Caco-2 (cell line): ENCODE measurements at regions not wholly inside any gene's neighbourhood (a gene's known extent, or its start where the extent isn't known, plus 50 kb on each side); places are given as distances from the start of the nearest gene placed in this dataset.

Source experiments
- BruUV-seq: library from RNA; stranded (reverse); fragments of 400-500 nt; replicated peaks from 2 replicates; lab custom pipeline; 2021; lab: Mats Ljungman, UMichigan
- CTCF ChIA-PET: fragments of 300-600 bp; sonication (Branson Sonifier 250); formaldehyde crosslinking; loops from one replicate; lab custom pipeline; 2022; ENCODE audit warnings: antibody characterized with exemption; lab: Charles Lee
- POLR2A ChIA-PET: fragments of 300-600 bp; sonication (Branson Sonifier 250); formaldehyde crosslinking; loops from one replicate; lab custom pipeline; 2022; ENCODE audit warnings: antibody characterized with exemption; lab: Charles Lee
- DNase-seq, 2 experiments: peaks; one replicate each; pipeline versions ENCODE4 v3.0.0 to v3.0.0-alpha.2; 2020 to 2022
- H3K27me3 ChIP-seq: replicated peaks from 2 replicates; pipeline ENCODE4 v1.6.0; 2011; ENCODE audit warnings: low read length; ENCODE audit not compliant: control insufficient read depth, insufficient read depth
- H3K36me3 ChIP-seq: 2 replicates; pipeline ENCODE4 v1.5.1; 2011; ENCODE audit warnings: low read length; ENCODE audit not compliant: control insufficient read depth, insufficient read depth
- H3K4me1 ChIP-seq: fragments of 250-450 bp; sonication (Bioruptor Pico); 2 replicates; pipeline ENCODE4 v1.5.1; 2020; ENCODE audit warnings: mild to moderate bottlenecking
- H3K4me3 ChIP-seq: 2 replicates; pipeline ENCODE4 v1.5.1; 2011; ENCODE audit warnings: low read depth, mild to moderate bottlenecking, control low read depth, low read length
- H3K9me3 ChIP-seq: fragments of 250-450 bp; sonication (Bioruptor Pico); 2 replicates; pipeline ENCODE4 v1.5.1; 2020; ENCODE audit warnings: mild to moderate bottlenecking, moderate library complexity
- H3K27ac Mint-ChIP-seq: one replicate; pipeline ENCODE4 v1.8.0; 2022; ENCODE audit warnings: mixed read lengths; ENCODE audit not compliant: unreplicated experiment
- H3K27me3 Mint-ChIP-seq: one replicate; pipeline ENCODE4 v1.8.0; 2022; ENCODE audit warnings: mixed read lengths; ENCODE audit not compliant: insufficient read depth, unreplicated experiment
- H3K36me3 Mint-ChIP-seq: one replicate; pipeline ENCODE4 v1.8.0; 2022; ENCODE audit warnings: mild to moderate bottlenecking, mixed read lengths; ENCODE audit not compliant: insufficient read depth, unreplicated experiment
- H3K4me1 Mint-ChIP-seq: one replicate; pipeline ENCODE4 v1.8.0; 2022; ENCODE audit warnings: low read depth, mixed read lengths; ENCODE audit not compliant: unreplicated experiment
- H3K4me3 Mint-ChIP-seq: one replicate; pipeline ENCODE4 v1.8.0; 2022; ENCODE audit warnings: mild to moderate bottlenecking, moderate library complexity, mixed read lengths; ENCODE audit not compliant: unreplicated experiment
- H3K9me3 Mint-ChIP-seq: one replicate; pipeline ENCODE4 v1.8.0; 2022; ENCODE audit warnings: mixed read lengths; ENCODE audit not compliant: unreplicated experiment
- intact Hi-C: fragments of 100-400 bp; cut with micrococcal nuclease; formaldehyde crosslinking; loops from one replicate; pipeline ENCODE4 v1.10.0; 2022; ENCODE audit not compliant: unreplicated experiment
- TF ChIP-seq, protein P1 (sequence below), 2 experiments: fragments of 200-600 bp in 1 of 2; IDR thresholded peaks; 1 replicate in 1 of 2; 2 replicates in 1 of 2; pipeline versions ENCODE4 v1.5.1 to v1.8.0; 2011 to 2022; ENCODE audit warnings: antibody characterized with exemption in 1 of 2, control low read depth in 1 of 2, inconsistent platforms in 1 of 2, low read depth in 1 of 2, low read length in 1 of 2, mild to moderate bottlenecking in 1 of 2, moderate library complexity in 1 of 2; ENCODE audit not compliant: insufficient read depth in 1 of 2, severe bottlenecking in 1 of 2, unreplicated experiment in 1 of 2

DNA sequence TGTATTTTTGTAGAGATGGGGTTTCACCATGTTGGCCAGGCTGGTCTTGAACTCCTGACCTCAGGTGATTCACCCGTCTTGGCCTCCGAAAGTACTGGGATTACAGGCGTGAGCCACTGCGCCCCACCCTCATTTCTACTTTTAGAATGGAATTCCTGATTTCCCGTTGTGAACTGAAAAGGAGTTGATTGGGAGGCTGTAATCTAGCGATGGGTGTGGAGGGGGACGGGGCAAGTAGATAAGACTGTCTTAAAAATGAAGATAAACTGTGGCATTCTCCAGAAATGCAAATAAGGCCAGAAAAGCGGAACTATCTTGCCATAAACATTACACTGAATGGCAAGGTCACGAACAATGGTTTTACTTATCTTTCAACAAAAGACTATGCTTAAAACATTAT lies 135.4 kb downstream of the TRIB2 start:
- BruUV-seq, result no TSS peak
- intact Hi-C loops, result no loop called here
- peaks cover 3% of the 10 kb centered on the region; the same call in 1 of the 2 replicates for H3K9me3 ChIP-seq
- ChIA-PET CTCF (no interaction called here), POLR2A (no interaction called here)
- H3K4me3 Mint-ChIP-seq, result no peak overlapping the region
- no peaks in the 10 kb centered on the region for H3K27me3 ChIP-seq
- H3K4me1 ChIP-seq, result no peaks in the 10 kb centered on the region
- H3K4me1 Mint-ChIP-seq, result no peaks in the 10 kb centered on the region
- no peaks in the 10 kb centered on the region for H3K36me3 ChIP-seq
- no peak for DNase-seq
- H3K4me3 ChIP-seq, result no peak overlapping the region
- no peaks in the 10 kb centered on the region for H3K36me3 Mint-ChIP-seq
- peaks cover 7% of the 10 kb centered on the region for H3K9me3 Mint-ChIP-seq
- no peak overlapping the region for H3K27ac Mint-ChIP-seq
- H3K27me3 Mint-ChIP-seq, result peaks cover 6% of the 10 kb centered on the region
- TF ChIP-seq, protein P1, sequence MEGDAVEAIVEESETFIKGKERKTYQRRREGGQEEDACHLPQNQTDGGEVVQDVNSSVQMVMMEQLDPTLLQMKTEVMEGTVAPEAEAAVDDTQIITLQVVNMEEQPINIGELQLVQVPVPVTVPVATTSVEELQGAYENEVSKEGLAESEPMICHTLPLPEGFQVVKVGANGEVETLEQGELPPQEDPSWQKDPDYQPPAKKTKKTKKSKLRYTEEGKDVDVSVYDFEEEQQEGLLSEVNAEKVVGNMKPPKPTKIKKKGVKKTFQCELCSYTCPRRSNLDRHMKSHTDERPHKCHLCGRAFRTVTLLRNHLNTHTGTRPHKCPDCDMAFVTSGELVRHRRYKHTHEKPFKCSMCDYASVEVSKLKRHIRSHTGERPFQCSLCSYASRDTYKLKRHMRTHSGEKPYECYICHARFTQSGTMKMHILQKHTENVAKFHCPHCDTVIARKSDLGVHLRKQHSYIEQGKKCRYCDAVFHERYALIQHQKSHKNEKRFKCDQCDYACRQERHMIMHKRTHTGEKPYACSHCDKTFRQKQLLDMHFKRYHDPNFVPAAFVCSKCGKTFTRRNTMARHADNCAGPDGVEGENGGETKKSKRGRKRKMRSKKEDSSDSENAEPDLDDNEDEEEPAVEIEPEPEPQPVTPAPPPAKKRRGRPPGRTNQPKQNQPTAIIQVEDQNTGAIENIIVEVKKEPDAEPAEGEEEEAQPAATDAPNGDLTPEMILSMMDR (IDR thresholded peaks at IDR 0.05; ENCODE audit: insufficient read depth in 1 of 2, low read depth in 1 of 2, low read length in 1 of 2, severe bottlenecking in 1 of 2, unreplicated experiment in 1 of 2), result no peak

DNA sequence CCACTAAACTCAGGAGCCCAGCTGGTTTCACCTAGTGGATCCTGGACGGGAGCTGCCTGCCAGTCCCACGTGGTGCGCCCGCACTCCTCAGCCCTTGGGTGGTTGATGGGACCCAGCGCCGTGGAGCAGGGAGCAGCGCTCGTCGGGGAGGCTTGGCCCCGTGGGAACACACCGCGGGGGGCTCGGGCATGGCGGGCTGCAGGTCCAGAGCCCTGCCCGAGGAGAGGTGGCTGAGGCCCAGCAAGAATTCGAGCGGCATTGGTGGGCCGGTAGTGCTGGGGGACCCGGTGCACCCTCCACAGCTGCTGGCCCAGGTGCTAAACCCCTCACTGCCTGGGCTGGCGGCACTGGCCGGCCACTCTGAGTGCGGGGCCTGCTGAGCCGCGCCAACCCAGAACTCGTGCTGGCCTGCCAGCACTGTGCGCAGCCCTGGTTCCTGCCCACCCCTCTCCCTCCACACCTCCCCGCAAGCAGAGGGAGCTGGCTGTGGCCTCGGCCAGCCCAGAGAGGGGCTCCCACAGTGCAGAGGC lies 137.3 kb downstream of the TRIB2 start:
- peaks cover 3% of the 10 kb centered on the region; the same call in 1 of the 2 replicates for H3K9me3 ChIP-seq

DNA sequence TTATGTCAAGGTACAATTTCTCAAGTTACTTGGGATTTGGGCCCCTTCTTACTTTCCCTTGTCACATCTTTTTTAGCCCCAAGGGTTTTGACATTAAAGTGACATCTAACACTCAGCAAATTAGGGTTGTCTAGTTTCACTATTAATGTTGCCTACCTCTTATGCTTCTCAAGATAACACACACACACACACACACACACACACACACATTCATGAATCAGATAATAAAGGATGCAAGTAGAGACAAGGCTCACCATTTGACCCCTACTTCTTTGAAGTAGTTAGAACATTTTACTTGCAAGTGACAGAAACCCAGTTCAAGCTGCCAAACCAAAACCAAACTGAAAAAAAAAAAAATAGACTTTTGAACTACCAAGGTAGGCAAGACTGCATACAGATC lies 138.8 kb downstream of the TRIB2 start:
- CTCF ChIA-PET, result no interaction called here
- DNase-seq, result no peak
- BruUV-seq, result no TSS peak
- Histone ChIP-seq H3K4me1 (no peaks in the 10 kb centered on the region), H3K4me3 (no peak overlapping the region), H3K27me3 (no peaks in the 10 kb centered on the region), H3K9me3 (peaks cover 3% of the 10 kb centered on the region; the same call in 1 of the 2 replicates), H3K36me3 (no peaks in the 10 kb centered on the region)
- Mint-ChIP-seq H3K36me3 (no peaks in the 10 kb centered on the region), H3K27me3 (no peaks in the 10 kb centered on the region), H3K27ac (no peak overlapping the region), H3K4me1 (no peaks in the 10 kb centered on the region), H3K4me3 (no peak overlapping the region), H3K9me3 (peaks cover 6% of the 10 kb centered on the region)
- intact Hi-C loops, result no loop called here
- TF ChIP-seq, protein P1 (IDR thresholded peaks at IDR 0.05; ENCODE audit: insufficient read depth in 1 of 2, low read depth in 1 of 2, low read length in 1 of 2, severe bottlenecking in 1 of 2, unreplicated experiment in 1 of 2), result no peak
- POLR2A ChIA-PET, result no interaction called here

More for the DNA sequence above, 137.3 kb downstream of the TRIB2 start:
- no peak for DNase-seq
- BruUV-seq, result no TSS peak
- H3K27me3 Mint-ChIP-seq, result peaks cover 6% of the 10 kb centered on the region
- H3K4me1 ChIP-seq, result no peaks in the 10 kb centered on the region
- intact Hi-C loops, result no loop called here
- no peaks in the 10 kb centered on the region for H3K27me3 ChIP-seq
- H3K4me1 Mint-ChIP-seq, result no peaks in the 10 kb centered on the region
- TF ChIP-seq, protein P1 (IDR thresholded peaks at IDR 0.05; ENCODE audit: insufficient read depth in 1 of 2, low read depth in 1 of 2, low read length in 1 of 2, severe bottlenecking in 1 of 2, unreplicated experiment in 1 of 2), result no peak
- no peak overlapping the region for H3K27ac Mint-ChIP-seq
- ChIA-PET POLR2A (no interaction called here), CTCF (no interaction called here)
- no peak overlapping the region for H3K4me3 ChIP-seq
- H3K4me3 Mint-ChIP-seq, result no peak overlapping the region
- no peaks in the 10 kb centered on the region for H3K36me3 Mint-ChIP-seq
- no peaks in the 10 kb centered on the region for H3K36me3 ChIP-seq
- H3K9me3 Mint-ChIP-seq, result peaks cover 7% of the 10 kb centered on the region
